Skeletal muscle satellite cell (primary cell): ENCODE measurements at regions not wholly inside any gene's neighbourhood (a gene's known extent, or its start where the extent isn't known, plus 50 kb on each side); places are given as distances from the start of the nearest gene placed in this dataset.

Experiments used
- H3K27me3 ChIP-seq: 2 replicates; pipeline ENCODE4 v1.7.0; 2013; ENCODE audit warnings: low read length; ENCODE audit not compliant: control insufficient read depth, insufficient read depth
- H3K36me3 ChIP-seq: 2 replicates; pipeline ENCODE4 v1.7.0; 2013; ENCODE audit warnings: mild to moderate bottlenecking, control low read depth, low read length; ENCODE audit not compliant: insufficient read depth
- H3K4me1 ChIP-seq: 2 replicates; pipeline ENCODE4 v1.7.0; 2013; ENCODE audit warnings: low read length; ENCODE audit not compliant: control insufficient read depth, insufficient read depth
- H3K4me2 ChIP-seq: 2 replicates; pipeline ENCODE4 v1.7.0; 2013; ENCODE audit warnings: mild to moderate bottlenecking, low read length
- H3K4me3 ChIP-seq: 2 replicates; pipeline ENCODE4 v1.7.0; 2013; ENCODE audit warnings: low read length
- H3K9ac ChIP-seq: 2 replicates; pipeline ENCODE4 v1.7.0; 2013; ENCODE audit warnings: mild to moderate bottlenecking, low read depth, low read length, moderate library complexity
- H3K9me3 ChIP-seq: replicated peaks from 2 replicates; pipeline ENCODE4 v1.7.0; 2013; ENCODE audit warnings: mild to moderate bottlenecking, control low read depth, low read length

GRCh38 chr7:81887098-81888090, 117.5 kb upstream of the HGF start:
- no peaks in the 10 kb centered on the region for H3K4me1 ChIP-seq
- no peak overlapping the region for H3K4me3 ChIP-seq
- H3K27me3 ChIP-seq = no peaks in the 10 kb centered on the region
- no peak overlapping the region for H3K9ac ChIP-seq
- no peaks in the 10 kb centered on the region for H3K9me3 ChIP-seq
- no peak overlapping the region for H3K4me2 ChIP-seq
- H3K36me3 ChIP-seq = no peaks in the 10 kb centered on the region

DNA sequence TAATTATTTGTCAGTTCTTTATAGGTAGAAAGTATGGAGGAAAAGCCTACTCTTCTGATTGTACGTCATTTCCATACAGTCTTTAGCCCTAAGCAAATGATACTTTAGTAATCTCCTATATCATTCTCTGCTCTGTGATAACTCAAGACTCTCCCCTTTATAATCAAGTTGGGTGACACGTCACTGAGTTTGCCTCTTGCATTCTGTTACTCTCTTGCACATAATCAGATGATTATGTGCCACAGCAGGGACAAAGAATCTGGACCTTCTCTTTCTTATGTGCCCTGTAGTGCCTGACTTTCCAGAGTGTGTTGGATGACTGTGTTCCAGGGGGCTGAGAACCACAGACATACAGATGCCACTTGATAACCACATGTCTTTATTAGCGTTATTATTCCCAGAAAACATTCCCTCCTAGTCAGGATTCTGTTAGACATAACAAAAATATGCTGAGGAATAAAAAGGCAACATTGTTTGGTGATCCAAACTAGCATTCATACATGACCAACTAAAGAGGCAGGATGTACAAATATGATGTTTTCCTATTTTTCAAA, 116.4 kb upstream of the HGF start:
- Histone ChIP-seq H3K4me1 (no peaks in the 10 kb centered on the region), H3K4me3 (no peak overlapping the region), H3K36me3 (no peaks in the 10 kb centered on the region), H3K4me2 (no peak overlapping the region), H3K9ac (no peak overlapping the region), H3K9me3 (no peaks in the 10 kb centered on the region), H3K27me3 (no peaks in the 10 kb centered on the region)

DNA sequence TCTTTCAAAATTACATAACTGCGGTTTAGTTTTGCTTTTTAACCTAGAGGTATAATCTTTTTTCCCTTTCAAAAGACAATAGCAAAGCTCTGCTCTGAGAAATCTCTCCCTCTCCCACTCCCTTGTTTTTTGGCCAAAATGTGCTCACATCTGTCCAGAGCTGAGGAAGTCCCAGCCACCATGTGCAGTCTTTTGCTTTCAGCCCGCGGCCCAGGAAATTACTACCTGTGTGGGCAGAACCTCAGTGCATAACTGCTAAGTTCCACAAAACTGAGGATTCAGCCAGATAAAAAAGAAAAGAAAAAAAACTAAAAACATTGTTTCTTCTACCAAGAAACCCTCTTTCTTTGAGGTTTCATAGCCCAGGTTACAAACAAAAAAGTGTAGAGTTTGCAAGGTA, 115.0 kb upstream of the HGF start:
- no peak overlapping the region for H3K9ac ChIP-seq
- H3K9me3 ChIP-seq = no peaks in the 10 kb centered on the region
- H3K27me3 ChIP-seq = no peaks in the 10 kb centered on the region
- H3K36me3 ChIP-seq = no peaks in the 10 kb centered on the region
- H3K4me2 ChIP-seq = no peak overlapping the region
- H3K4me3 ChIP-seq = no peak overlapping the region
- H3K4me1 ChIP-seq = no peaks in the 10 kb centered on the region

- H3K27me3 ChIP-seq = no peaks in the 10 kb centered on the region
- no peaks in the 10 kb centered on the region for H3K9me3 ChIP-seq
- H3K9ac ChIP-seq = no peak overlapping the region
- no peak overlapping the region for H3K4me2 ChIP-seq
- no peaks in the 10 kb centered on the region for H3K4me1 ChIP-seq
- no peaks in the 10 kb centered on the region for H3K36me3 ChIP-seq
- no peak overlapping the region for H3K4me3 ChIP-seq
Measured at GRCh38 chr7:81883801-81884393, 114.0 kb upstream of the HGF start.

DNA sequence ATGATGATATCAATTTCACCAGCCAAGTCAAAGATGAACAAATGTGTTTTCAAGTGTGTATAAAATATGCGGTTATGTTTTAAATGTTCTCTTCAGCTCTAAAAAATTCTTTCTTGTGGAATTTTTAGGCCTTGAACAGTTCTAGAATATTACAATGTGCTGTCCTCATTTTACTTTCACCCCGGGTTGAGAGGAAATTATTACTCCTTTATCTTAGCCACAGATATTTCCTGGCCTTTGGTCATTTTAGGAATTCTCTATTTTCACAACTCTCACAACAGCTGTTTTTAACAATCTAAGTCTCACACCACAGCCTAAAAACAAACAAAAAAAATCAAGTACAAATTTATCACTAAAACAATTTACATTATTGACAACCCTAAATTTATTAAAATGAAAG, 112.2 kb upstream of the HGF start:
- Histone ChIP-seq H3K4me3 (no peak overlapping the region), H3K27me3 (no peaks in the 10 kb centered on the region), H3K9me3 (no peaks in the 10 kb centered on the region), H3K4me1 (no peaks in the 10 kb centered on the region), H3K36me3 (no peaks in the 10 kb centered on the region), H3K9ac (no peak overlapping the region), H3K4me2 (no peak overlapping the region)

DNA sequence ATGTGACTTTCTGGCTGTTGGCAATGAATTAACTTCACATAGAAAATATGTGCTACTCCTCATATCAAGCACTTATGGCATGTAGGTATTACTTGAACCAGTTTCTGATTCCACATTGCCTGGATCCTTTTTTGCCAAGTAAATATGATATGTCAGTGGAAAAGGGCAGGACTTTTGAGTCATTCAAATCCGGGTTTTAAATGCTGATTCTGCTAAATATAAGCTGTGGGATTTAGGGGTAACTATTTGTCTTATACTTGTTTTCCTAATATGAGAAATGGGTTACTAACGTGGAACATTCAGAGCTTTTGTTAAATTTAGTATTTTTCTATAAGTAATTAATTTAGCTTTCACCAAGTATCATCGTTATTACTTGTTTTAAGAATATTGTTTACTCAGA, 108.0 kb upstream of the HGF start:
- H3K36me3 ChIP-seq = no peaks in the 10 kb centered on the region
- H3K4me2 ChIP-seq = no peak overlapping the region
- H3K9me3 ChIP-seq = no peaks in the 10 kb centered on the region
- no peak overlapping the region for H3K9ac ChIP-seq
- no peaks in the 10 kb centered on the region for H3K27me3 ChIP-seq
- no peak overlapping the region for H3K4me3 ChIP-seq
- no peaks in the 10 kb centered on the region for H3K4me1 ChIP-seq

- Histone ChIP-seq H3K27me3 (no peaks in the 10 kb centered on the region), H3K4me3 (no peak overlapping the region), H3K4me1 (no peaks in the 10 kb centered on the region), H3K9me3 (no peaks in the 10 kb centered on the region), H3K9ac (no peak overlapping the region), H3K36me3 (no peaks in the 10 kb centered on the region), H3K4me2 (no peak overlapping the region)
Measured at GRCh38 chr7:81873559-81873958, 103.7 kb upstream of the HGF start.

DNA sequence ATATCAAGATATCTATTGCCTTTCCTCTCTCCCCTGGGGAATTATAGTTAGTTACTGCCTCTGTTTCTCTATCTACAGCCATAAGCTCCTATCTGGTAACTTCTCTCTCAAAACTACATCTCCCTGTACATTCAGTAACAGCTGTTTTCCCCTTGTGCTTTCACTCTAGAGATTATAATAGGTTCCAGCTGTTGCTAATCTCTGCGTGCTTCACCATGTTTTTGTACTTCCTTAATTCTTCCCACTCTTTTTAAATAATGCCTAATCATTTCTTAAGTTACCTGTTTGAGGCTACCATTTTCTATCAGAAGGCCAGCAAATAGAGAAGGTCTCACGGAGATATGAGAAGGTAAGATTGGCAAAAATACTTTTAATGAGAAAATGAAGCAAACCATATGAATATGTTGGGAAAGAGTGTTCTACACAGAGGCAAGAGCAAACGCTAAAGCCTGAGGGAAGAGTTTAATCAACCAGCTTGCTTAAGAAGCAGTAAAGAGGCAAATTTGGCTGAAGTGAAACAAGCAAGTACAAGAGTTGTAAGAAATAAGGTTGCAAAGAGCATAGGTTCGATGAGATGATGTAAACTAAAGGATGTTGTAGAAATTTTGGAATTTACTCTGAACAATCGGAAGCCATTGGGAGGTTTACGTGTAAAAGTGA, 101.9 kb upstream of the HGF start:
- Histone ChIP-seq H3K4me3 (no peak overlapping the region), H3K27me3 (no peaks in the 10 kb centered on the region)

GRCh38 chr7:81870608-81871007, 100.8 kb upstream of the HGF start:
- H3K9ac ChIP-seq = no peak overlapping the region
- H3K27me3 ChIP-seq = no peaks in the 10 kb centered on the region
- no peaks in the 10 kb centered on the region for H3K36me3 ChIP-seq
- H3K4me2 ChIP-seq = no peak overlapping the region
- no peaks in the 10 kb centered on the region for H3K9me3 ChIP-seq
- no peaks in the 10 kb centered on the region for H3K4me1 ChIP-seq
- no peak overlapping the region for H3K4me3 ChIP-seq

More for the DNA sequence above, 101.9 kb upstream of the HGF start:
- Histone ChIP-seq H3K9me3 (no peaks in the 10 kb centered on the region), H3K4me2 (no peak overlapping the region), H3K4me1 (no peaks in the 10 kb centered on the region), H3K9ac (no peak overlapping the region), H3K36me3 (no peaks in the 10 kb centered on the region)

DNA sequence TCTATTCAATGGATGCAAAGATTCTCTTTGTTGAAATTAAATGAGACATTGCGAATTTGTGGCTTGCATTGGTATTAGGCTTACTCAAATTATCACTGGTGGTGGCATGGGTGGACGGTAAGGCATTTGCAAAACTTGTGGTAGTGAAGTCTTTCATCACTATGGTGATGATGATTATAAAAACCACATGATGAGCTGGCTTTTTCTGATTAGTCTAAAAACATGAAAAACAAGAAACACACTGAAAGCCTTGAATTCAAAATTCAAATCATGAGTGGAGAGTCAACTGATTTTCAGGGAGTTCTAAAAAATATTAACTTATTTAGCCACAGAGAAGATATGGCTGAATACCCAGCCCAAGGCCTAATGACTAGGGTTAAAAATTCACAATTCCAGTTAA, 99.8 kb upstream of the HGF start:
- H3K36me3 ChIP-seq = no peaks in the 10 kb centered on the region
- no peaks in the 10 kb centered on the region for H3K9me3 ChIP-seq
- H3K4me2 ChIP-seq = no peak overlapping the region

DNA sequence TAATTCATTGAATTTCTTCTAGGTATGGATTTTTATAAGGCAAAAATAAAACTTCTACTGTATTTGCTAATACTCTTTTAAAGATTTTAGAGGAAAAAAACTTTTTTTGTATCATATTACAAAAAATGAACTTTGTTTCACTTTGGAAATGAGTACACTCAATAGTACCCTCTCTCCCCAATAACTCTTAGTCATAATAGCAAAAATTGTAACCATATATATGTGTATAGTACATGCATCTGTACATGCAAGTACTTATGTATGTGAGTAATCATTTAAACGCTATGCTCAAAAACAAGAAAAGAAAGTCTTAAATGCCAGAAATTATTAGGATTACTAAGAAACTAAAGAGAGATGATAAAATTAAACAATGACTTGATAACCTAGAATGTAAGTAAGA, 95.9 kb upstream of the HGF start:
- Histone ChIP-seq H3K36me3 (no peaks in the 10 kb centered on the region), H3K9me3 (no peaks in the 10 kb centered on the region), H3K9ac (no peak overlapping the region), H3K4me2 (no peak overlapping the region), H3K27me3 (no peaks in the 10 kb centered on the region), H3K4me1 (no peaks in the 10 kb centered on the region), H3K4me3 (no peak overlapping the region)

More for the DNA sequence above, 99.8 kb upstream of the HGF start:
- Histone ChIP-seq H3K4me3 (no peak overlapping the region), H3K27me3 (no peaks in the 10 kb centered on the region), H3K9ac (no peak overlapping the region), H3K4me1 (no peaks in the 10 kb centered on the region)
